GM18907 (cell line): ENCODE measurements at regions not wholly inside any gene's neighbourhood (a gene's known extent, or its start where the extent isn't known, plus 50 kb on each side); places are given as distances from the start of the nearest gene placed in this dataset.

Source experiments
- ATAC-seq: cut with Tn5 transposase; IDR thresholded peaks from one replicate; pipeline ENCODE4 v1.9.1; 2021; ENCODE audit warnings: mild to moderate bottlenecking, moderate library complexity; ENCODE audit not compliant: unreplicated experiment

DNA sequence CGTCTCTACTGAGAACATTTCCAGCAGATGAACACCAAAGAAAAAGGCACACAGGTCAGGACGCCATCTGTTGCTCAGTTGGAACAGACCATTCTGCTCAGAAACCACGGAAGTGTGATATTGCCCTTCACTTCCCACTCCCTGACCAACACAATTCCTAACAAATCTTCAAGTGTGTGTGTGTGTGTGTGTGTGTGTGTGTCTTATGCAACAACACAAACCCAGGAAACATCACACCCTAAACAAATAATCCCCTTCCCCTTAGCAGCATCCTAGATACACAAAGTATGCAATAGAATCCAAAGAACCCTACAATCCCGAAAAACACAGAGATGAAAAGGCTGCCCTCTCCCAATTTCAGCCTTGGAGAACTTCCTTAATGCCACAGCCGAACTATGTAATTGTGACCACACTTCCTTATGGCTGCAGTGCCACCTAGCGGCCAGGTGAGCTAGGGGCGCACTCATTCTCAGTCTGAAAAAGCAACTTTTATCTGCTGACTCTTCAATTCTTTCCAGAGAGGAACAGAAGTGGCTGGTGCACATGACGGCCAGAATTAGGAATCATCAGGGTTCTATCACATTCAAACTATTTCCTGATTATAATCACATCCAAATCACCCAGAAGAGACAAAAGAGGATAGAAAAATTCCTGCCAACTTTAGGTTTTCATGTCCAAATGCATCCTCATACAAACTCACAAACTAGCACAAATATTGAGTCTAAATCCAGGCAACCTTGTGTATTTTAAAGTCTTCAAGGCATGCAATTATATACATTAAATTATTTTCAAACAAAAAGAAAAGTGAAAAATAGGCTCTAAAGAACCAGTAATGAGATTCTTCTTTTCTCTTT, 164.9 kb downstream of the DHX15 start:
- peak; percentile 94 for ATAC-seq

DNA sequence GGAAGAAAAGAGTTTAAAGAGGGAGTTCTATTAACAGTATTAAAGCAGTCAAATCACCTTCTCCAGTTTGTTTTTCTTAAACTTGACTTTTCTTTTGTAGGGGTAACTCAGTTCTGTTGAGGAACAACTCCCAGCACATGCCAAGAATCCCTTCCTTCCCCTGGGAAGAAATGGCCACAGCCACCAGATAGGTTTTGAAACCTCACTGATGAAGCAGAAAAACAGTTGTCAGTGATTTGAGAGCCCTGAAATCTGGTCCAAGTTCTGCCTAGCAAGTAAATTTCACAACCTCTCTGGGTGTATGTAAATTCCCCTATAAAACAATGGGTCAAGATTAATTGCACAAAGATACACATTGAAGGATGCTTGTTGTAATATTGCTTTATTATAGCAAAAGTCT, 167.1 kb downstream of the DHX15 start:
- ATAC-seq = no peak

DNA sequence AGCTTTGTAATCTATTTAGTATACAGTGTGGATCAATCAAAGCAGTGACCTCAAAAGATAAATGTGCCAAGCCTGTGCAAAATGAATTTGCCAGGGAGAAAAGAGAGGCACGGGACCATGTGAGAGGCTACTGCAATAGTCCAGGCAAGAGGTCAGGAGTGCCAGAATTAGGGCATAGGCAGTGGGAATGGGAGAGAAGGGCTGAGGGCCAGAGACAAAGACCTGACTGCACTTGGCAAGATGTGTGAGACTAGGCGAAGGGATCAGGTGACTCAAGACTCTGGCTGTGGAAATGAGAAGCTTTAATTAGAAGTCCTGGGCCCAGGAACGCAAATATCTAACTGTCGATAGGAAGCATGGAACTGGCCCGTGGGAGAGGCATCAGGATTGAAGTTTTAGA, 168.1 kb downstream of the DHX15 start:
- ATAC-seq = no peak

DNA sequence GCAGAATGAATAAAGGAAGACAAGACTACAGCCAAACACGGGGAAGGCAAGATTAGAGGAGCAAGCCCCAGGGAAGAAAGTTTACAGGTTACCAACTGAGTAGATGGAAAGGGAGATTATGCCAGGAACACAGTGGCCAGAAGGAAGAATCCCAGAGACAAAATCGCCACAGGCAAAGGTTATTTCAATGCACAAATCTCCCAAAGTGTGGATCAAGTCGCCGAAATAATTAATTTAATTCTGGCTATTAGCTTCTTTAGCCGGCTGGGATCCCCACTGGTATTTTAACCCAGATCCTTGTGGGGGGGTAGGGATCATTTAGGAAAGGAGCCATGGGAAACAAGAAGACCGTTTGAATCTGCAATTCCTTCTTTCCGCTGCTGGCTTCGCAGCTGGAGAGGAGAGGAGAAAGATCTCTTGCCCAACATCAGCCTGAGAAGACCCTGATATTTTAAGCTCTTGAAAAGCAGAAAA, 171.0 kb downstream of the DHX15 start:
- ATAC-seq = no peak

DNA sequence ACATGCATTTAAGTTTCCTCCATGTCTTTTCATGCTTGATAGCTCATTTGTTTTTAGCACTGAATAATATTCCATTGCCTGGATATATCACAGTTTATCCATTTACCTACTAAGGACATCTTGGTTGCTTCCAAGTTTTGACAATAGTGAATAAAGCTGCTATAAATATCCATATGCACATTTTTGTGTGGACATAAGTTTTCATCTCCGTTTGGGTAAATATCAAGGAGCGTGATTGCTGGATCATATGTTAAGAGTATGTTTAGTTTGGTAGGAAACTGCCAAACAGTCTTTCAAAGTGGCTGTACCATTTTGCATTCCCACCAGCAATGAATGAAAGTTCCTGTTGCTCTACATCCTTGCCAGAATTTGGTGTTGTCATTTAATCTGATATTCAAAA, 172.5 kb downstream of the DHX15 start:
- ATAC-seq = no peak

DNA sequence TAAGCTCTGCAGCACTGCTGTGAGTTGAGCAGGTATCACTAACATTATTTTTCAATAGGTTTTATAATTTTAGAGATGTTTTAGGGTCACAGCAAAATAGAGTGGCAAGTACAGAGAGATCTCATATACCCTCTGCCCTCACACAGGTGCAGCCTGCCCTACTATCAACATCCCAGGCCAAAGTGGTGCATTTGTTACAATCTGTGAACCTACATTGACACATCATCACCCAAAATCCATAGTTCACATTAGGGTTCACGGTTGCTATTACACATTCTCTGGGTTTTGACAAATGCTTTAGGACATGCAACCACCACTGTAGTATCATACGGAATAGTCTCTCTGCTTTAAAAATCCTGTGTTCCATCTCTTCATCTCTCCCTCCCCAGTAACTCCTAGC, 173.1 kb downstream of the DHX15 start:
- ATAC-seq = no peak

DNA sequence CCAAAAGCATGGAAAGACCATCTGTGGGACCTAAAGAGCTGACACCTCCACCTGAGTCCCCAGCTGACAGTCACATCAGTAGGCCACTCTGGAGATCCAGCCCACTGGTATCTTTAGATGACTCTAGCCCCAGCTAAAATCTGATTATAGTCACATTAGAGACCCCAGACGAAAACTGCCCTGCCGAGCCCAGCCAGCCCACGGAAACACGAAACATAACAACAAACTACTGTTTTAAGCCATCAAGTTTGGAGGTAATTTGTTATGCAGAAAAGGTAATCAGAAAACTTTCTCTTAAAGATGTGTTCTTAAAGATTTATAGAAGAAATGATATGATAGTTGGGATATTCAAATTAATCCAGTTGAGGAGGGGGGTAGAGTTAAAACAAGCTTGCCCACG, 175.7 kb downstream of the DHX15 start:
- ATAC-seq = no peak

DNA sequence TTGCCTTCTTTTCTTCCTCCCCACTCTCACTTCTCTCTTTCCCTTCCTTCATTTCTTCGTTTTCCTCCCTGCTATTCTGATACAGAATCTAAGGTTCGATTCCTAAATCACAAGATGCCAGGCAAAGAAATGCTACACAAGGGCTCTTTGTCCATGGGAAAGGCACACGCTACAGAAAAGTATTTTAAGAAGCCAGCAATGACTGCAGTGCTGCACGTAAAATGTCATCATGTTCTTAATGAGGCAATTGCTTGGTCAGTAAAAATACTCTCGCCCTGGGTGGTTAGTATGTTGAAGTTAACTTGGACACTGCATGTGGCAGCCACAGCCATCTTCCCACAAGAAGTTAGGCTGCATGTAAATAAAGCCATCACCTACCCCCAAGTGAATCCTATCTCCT, 178.4 kb downstream of the DHX15 start:
- ATAC-seq = no peak

DNA sequence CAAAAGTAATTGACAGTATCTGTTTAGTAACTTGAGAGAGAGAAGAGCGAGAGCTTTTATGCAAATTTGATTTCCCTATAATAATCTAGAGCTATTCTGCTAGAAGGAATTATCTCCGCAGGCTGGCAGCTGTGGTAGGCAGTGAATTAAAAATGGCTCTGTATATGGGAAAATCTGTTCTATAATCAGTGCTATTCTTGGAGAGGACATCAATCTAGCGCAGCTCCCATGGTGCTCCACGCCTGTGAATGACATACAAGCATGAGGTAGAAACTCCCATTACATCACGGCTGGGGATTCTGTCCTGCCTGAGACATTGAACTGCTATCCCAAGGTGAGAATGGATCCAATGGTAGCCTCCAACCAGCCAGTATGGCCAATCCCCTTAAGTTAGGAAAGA, 179.0 kb downstream of the DHX15 start:
- ATAC-seq = no peak

DNA sequence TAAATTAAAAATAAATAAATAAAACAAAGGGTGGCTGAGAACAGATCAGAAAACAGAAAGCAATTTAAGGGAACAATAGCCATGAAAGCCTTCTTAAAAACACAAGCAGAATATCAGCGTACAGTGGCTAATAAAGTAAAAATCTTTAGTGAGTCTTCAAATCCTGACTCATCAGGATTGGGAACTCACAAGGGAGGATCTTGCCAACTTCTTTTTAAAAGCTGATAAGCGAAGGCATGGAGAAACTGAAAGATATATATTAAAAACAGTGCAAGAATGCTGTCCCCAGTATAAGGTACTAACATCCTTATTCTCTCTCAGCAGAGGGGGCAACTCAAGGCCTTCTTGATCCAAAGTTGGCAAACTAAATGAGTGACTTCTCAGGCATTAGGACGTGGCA, 180.1 kb downstream of the DHX15 start:
- ATAC-seq = no peak

DNA sequence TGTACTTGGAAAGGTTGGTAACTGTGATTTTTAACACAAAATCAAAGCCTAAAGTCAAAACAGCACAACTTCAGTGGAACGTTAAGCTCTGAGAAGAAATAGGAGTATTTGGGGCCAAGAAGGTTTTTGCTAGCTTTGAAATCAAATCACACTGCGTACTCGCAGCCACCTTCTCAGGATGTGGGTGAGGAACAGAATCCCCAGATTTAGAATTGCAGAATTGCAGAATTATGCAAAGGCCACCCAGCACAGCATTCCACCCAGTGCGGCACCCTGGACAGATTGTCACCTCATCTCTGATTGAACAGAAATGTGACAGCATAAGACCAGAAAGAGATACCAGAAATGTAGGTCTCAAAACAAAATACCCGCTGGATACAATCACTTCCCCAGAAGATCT, 181.1 kb downstream of the DHX15 start:
- no peak for ATAC-seq

DNA sequence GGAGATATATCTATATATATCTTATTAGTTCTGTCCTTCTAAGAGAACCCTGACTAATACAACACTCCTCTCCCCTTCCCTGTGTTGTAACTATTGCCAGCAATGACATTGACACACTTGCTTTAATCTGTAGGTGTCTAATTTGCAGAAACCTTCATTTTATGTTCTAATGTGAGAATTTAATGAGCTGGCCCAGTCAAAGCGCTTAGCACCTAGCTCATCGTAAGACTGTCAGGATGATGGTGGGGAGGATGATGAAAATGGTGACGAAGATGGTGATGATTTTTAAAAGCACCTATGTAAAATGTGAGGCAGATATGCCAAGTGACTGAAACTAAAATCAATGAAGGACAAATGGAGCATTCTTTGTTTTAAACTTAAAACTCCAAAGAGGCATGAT, 183.8 kb downstream of the DHX15 start:
- ATAC-seq = no peak

DNA sequence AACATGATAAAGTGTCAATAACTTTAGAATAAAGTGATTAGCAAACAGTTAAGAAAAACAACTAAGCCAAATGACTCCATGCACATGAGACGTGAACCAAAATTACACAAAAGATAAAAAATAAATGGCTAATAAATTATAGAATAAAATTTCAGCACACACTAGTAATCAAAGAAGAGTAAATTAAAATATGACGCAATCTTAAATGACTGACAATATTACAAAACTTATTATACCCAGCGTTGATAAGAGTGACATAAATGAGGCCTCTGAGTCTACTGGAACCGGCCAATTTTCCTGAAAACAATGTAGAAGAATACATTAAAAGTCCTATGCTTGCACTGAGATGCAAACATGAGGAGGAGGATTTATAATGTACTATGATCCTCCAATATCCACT, 187.4 kb downstream of the DHX15 start:
- ATAC-seq = no peak

DNA sequence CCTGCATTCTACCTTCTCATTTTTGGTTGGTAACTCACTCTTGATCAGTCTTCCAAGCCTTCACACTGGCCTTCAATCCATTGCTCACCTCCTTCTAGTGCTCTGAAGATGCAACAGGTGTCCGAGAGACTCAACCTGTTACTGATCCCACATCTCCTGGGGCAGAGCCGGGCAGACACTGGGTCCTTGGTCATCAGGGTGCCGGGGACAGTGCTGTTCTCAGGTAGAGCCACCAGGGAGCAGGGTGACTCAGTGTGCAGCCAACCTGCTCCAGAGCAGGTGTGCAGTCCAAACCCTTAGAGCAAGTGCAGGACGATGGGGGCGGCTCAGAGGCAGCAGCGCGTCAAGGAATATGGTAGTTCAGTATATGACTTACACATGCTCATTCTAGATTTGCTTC, 188.4 kb downstream of the DHX15 start:
- ATAC-seq = no peak

DNA sequence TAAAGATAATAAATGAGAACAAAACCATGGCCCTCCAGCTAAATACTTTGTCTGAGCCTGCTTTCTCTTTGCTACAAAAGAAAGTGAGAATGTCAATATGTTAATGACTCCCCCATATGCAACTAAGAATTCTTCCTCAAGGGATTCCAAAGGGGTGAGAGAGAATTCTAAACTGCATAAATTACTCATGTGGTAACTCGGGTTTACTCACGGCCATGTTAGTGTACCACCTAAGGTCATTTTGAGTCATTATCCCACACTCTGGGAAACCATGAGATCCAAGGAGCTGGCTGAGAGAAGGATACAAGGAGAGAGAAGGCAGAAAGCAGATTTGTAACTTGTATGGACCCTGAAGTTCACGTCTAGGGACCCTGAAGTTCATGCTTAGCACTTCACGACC, 190.3 kb downstream of the DHX15 start:
- no peak for ATAC-seq

DNA sequence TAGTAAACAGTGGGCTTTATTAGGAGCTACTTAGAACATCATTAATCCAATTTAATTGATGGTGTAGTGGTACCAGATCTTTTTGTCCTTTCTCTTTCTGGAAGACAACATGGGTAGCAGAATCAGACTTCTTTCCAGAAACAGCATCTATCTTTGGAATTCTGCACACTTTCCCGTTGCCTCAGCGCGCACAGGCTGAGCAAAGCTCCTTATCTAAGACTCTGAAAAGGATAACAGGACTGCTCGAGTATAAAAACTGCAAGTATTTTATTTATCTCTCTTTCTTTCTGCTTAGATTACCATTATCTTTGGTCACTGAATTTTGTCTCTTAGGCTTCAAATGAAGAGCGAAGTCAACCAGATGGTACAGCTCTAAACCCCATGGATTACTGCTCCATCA, 191.7 kb downstream of the DHX15 start:
- ATAC-seq = no peak

DNA sequence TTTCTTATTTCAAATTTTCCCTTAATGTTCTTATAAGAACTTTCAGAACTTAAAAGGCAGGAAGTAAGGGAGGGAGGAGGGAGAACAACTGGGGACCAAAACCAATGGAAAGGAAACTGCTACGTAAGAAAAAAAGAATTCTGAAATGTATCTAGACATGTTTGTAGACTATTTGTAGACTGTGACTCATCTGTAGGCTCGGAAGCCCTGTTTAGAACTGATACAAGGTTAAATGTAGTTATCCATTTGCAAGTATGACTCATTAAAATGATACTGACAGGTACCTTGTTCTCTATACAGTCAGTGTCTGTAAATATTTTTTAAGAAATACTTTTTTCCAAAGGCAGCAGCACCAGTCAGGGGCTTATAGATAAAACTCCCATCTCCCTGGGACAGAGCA, 202.0 kb downstream of the DHX15 start:
- peak; percentile 100 for ATAC-seq

DNA sequence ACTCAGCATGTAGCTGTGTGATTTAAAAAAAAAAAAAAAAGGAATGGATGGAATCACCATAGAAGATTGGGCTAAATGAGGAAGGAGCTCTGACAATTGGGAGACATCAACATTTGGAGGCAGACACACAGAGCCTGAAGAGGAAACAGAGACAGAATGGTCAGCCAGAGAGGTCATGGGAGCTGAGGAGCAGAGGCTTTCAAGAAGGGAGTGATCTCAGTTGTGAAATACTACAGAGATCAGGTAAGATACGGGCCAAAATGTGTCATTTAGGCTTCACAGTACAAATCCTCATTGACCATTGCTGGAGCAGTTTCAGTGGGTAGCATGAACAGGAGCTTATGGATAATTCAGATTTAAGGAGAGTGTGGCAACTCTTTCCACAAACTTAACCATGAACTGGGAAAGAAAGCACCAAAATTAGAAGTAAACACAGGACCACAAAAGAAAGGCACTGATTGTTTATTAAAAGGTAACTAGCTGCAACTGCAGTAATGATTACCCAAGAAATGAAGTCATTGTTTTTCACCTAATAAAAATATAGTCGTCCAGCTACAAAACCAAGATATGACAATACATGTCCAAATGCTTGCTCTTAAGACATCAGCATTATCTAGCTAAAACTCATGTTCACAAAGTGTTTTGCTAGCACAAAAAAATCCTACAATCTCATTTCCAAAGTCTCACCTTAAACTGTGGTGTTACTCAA, 203.2 kb downstream of the DHX15 start:
- ATAC-seq = peak; percentile 48

DNA sequence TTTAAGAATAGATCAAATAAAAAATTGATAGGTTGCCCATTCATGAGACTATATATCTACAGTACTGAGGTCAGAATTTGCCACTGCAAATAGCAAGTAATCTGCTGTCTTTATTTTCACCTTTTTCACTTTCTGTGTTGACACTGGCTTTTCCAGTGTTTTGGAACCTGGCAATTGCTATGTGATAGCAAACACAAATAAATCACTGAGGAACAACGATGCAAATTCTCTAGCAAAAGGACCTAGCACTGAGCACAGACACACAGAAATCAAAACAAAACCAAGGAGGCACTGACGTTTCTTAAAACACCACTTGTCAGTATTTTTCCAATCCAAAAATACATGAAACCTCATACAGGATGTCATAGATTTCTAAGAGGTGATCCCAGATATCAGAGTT, 210.7 kb downstream of the DHX15 start:
- no peak for ATAC-seq

DNA sequence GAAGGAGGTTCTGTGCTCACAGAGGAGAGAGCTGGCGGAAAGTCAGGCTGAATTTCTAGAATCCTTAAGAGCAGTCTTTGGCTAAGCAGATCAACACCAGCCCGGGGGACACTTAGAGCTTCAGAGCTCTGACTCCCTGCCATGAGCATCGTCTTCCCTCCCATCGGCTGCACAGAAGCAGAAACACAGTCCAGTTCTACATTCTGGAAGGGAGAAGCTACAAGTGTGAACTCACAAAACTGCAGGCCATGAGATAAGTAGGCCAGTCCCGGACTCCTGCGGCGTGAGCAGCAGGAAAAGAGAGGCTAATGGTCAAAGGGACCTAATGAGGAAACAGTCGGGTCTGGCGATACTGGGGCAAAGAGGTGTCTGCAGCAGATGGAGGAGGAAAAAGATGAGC, 211.5 kb downstream of the DHX15 start:
- no peak for ATAC-seq

DNA sequence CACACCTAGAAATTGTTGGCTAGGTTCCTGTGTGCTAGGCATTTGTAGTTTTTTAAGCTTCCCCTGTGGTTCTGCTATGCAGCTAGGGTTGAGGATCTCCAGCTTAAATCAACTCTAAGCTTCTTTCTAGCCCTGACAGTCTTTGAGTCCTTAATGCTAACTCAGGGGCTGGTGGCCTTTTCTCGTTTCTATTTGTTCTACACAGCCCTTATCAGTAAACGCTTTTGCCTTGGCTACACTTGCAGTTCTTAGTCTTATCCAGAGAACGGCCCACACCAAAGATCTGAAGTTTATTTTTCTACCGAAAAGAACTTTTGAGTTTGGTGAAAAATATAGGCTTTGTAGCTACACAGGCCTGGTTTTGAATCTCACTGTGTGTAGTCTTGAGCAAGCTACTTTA, 212.0 kb downstream of the DHX15 start:
- ATAC-seq = no peak

DNA sequence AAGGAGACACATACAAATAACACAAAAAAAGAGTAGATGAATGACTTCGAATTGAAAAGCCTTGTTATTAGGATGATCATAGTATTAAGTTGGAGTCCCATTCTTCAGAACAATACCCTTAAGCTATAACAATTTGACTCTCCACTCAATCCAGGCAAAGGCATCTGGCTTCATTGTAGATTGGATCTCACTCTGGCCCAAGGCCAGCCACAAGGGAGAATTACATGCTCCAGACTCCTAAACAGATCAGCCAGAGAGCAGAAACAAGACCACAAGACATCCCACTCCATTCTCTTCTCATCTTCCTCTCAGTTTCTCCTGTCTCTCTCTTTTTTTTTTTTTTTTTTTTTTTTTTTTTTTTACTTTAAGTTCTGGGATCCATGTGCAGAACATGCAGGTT, 213.9 kb downstream of the DHX15 start:
- ATAC-seq = no peak
